ENCODE measurements at regions not wholly inside any gene's neighbourhood (a gene's known extent, or its start where the extent isn't known, plus 50 kb on each side); places are given as distances from the start of the nearest gene placed in this dataset.

GRCh38 chr4:136283977-136284376 lies 1248.3 kb downstream of the PCDH18 start:
- no peaks in the 10 kb centered on the region for H4K20me1 ChIP-seq (ENCODE audit: insufficient read depth, low read length)
- 88% methylated on average over 2 of the region's 2 CpGs for WGBS (ENCODE audit: insufficient coverage)
- H3K4me2 ChIP-seq (replicated peaks; ENCODE audit: extremely low read depth, low read length, poor library complexity, severe bottlenecking), result no peak overlapping the region
- H3K9ac ChIP-seq (ENCODE audit: insufficient read depth, low read length, poor library complexity, severe bottlenecking), result no peak overlapping the region
- no peaks in the 10 kb centered on the region for H3K36me3 ChIP-seq (replicated peaks in 1 of 2; ENCODE audit: control insufficient read depth in 1 of 2, insufficient read depth in 2 of 2, low read length in 2 of 2)
- H3K27me3 ChIP-seq (ENCODE audit: control insufficient read depth in 2 of 2, insufficient read depth in 2 of 2, low read length in 2 of 2), result no peaks in the 10 kb centered on the region
- H3K27me3 Mint-ChIP-seq (ENCODE audit: low read depth in 3 of 3), result no peaks in the 10 kb centered on the region
- DNase-seq, result no peak
- H3K9me3 ChIP-seq (replicated peaks in 1 of 2; ENCODE audit: control insufficient read depth in 1 of 2, insufficient read depth in 1 of 2, low read length in 2 of 2), result peaks cover 0 to 5% of the 10 kb centered on the region in 2 donors
- H3K4me1 ChIP-seq (ENCODE audit: control insufficient read depth in 1 of 2, insufficient read depth in 2 of 2, low read length in 2 of 2), result no peaks in the 10 kb centered on the region
- H3K4me3 ChIP-seq (replicated peaks in 1 of 3; ENCODE audit: low read depth in 2 of 3, low read length in 3 of 3), result no peak overlapping the region
- H3K4me3 Mint-ChIP-seq, result no peak overlapping the region
- no peaks in the 10 kb centered on the region for H3K36me3 Mint-ChIP-seq
- no peaks in the 10 kb centered on the region for H3K79me2 ChIP-seq (ENCODE audit: insufficient read depth, low read length)
- no peaks in the 10 kb centered on the region for H3K4me1 Mint-ChIP-seq
- H3K9me3 Mint-ChIP-seq, result peaks cover 0 to 2% (median 0%) of the 10 kb centered on the region in 7 donors
- H3K27ac ChIP-seq (ENCODE audit: low read depth in 1 of 2, low read length in 2 of 2), result no peak overlapping the region
- no peak for TF ChIP-seq CTCF (IDR thresholded peaks at IDR 0.05)
- no peak overlapping the region for H2AFZ ChIP-seq (ENCODE audit: insufficient read depth, low read depth, low read length, poor library complexity, severe bottlenecking)
- intact Hi-C loops (cut with micrococcal nuclease), result no loop called here
- H3K27ac Mint-ChIP-seq, result no peak overlapping the region

DNA sequence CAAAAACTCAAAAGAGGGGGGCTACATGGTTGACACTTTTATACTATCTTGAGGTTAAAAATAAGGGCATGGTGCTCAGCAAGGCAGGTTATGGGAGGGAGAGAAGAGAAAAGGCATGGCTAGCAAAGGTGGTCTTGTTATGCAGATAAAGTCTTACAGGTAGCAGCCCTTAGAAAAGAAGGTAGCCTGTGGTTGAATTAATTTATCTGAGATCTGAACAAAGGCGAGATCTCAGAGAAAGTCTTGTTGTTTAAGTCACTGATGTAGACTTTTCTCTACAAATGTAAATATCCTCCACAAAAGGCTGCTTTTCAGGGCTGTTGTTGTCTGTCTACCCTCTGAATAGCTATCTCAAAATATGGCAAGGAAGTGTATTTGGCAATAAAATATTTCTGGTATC lies 1250.4 kb downstream of the PCDH18 start:
- H3K36me3 ChIP-seq (replicated peaks in 1 of 2; ENCODE audit: control insufficient read depth in 1 of 2, insufficient read depth in 2 of 2, low read length in 2 of 2), result no peaks in the 10 kb centered on the region
- no CpG with 5 or more reads among the region's 1 CpG for WGBS (ENCODE audit: insufficient coverage)
- H3K27ac ChIP-seq (ENCODE audit: low read depth in 1 of 2, low read length in 2 of 2), result no peak overlapping the region
- H3K4me1 Mint-ChIP-seq, result no peaks in the 10 kb centered on the region
- H3K4me2 ChIP-seq (replicated peaks; ENCODE audit: extremely low read depth, low read length, poor library complexity, severe bottlenecking), result no peak overlapping the region
- H3K36me3 Mint-ChIP-seq, result no peaks in the 10 kb centered on the region
- DNase-seq, result no peak
- no peak overlapping the region for H3K9ac ChIP-seq (ENCODE audit: insufficient read depth, low read length, poor library complexity, severe bottlenecking)
- TF ChIP-seq CTCF (IDR thresholded peaks at IDR 0.05), result no peak
- H3K4me3 ChIP-seq (replicated peaks in 1 of 3; ENCODE audit: low read depth in 2 of 3, low read length in 3 of 3), result no peak overlapping the region
- no peak overlapping the region for H3K4me3 Mint-ChIP-seq
- H3K27ac Mint-ChIP-seq, result peak overlapping the region in 1 of 7 donors; percentile 32
- H2AFZ ChIP-seq (ENCODE audit: insufficient read depth, low read depth, low read length, poor library complexity, severe bottlenecking), result no peak overlapping the region
- H4K20me1 ChIP-seq (ENCODE audit: insufficient read depth, low read length), result no peaks in the 10 kb centered on the region
- intact Hi-C loops (cut with micrococcal nuclease), result no loop called here
- H3K9me3 Mint-ChIP-seq, result peaks cover 0 to 2% (median 0%) of the 10 kb centered on the region in 7 donors
- H3K79me2 ChIP-seq (ENCODE audit: insufficient read depth, low read length), result no peaks in the 10 kb centered on the region
- H3K4me1 ChIP-seq (ENCODE audit: control insufficient read depth in 1 of 2, insufficient read depth in 2 of 2, low read length in 2 of 2), result no peaks in the 10 kb centered on the region
- H3K9me3 ChIP-seq (replicated peaks in 1 of 2; ENCODE audit: control insufficient read depth in 1 of 2, insufficient read depth in 1 of 2, low read length in 2 of 2), result peaks cover 0 to 5% of the 10 kb centered on the region in 2 donors
- no peaks in the 10 kb centered on the region for H3K27me3 ChIP-seq (ENCODE audit: control insufficient read depth in 2 of 2, insufficient read depth in 2 of 2, low read length in 2 of 2)
- no peaks in the 10 kb centered on the region for H3K27me3 Mint-ChIP-seq (ENCODE audit: low read depth in 3 of 3)
